ENCODE measurements at regions not wholly inside any gene's neighbourhood (a gene's known extent, or its start where the extent isn't known, plus 50 kb on each side); places are given as distances from the start of the nearest gene placed in this dataset.

DNA sequence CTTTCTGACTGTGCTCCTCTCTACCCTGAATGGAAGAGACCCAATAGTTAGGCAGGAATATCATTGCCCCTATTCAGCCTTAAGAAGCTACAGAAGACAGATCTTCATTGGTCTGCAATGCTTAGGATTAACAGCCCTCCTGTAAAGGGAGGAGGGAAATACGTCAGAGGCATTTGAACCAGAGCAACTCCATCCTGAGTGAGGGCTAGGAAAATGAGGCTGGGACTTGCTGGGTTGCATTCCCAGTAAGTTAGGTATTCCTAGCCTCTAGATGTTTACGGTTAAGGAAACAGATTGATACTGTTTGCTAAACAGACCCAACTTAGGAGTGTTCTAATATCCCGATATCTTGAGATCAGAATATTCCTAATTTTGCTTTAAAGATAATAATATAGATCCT is 63.5 kb downstream of the PCDH18 start:
- no peak for ATAC-seq
- H3K4me1 Mint-ChIP-seq = no peaks in the 10 kb centered on the region
- peaks cover 5% of the 10 kb centered on the region for H3K9me3 Mint-ChIP-seq
- H3K4me3 Mint-ChIP-seq = no peak overlapping the region
- no peaks in the 10 kb centered on the region for H3K36me3 Mint-ChIP-seq
- H3K27ac Mint-ChIP-seq = no peak overlapping the region
- no peak for DNase-seq (ENCODE audit: low spot score in 2 of 2)

DNA sequence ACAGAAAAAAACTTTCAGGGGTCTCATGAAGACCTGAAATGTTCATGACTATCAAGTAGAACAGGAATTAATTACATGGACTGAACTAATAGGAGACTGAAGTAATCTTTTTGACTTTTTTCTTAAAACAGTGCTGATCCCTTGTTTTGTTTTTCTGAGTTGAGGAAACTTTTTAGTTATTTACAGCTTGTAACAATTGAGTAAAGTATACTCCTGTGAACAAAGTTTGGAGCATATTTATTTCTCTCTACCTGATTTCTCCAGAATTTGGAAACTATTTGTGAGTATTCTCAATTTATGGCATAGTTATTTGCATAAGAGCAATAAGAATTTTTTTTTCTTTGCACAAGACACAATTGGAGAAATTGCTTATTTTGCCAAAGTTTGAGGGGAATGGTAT is 64.8 kb downstream of the PCDH18 start:
- ATAC-seq (no peak), DNase-seq (ENCODE audit: low spot score in 2 of 2) (no peak)
- Mint-ChIP-seq H3K4me1 (no peaks in the 10 kb centered on the region), H3K9me3 (peaks cover 8% of the 10 kb centered on the region), H3K4me3 (no peak overlapping the region), H3K36me3 (no peaks in the 10 kb centered on the region), H3K27ac (no peak overlapping the region)

DNA sequence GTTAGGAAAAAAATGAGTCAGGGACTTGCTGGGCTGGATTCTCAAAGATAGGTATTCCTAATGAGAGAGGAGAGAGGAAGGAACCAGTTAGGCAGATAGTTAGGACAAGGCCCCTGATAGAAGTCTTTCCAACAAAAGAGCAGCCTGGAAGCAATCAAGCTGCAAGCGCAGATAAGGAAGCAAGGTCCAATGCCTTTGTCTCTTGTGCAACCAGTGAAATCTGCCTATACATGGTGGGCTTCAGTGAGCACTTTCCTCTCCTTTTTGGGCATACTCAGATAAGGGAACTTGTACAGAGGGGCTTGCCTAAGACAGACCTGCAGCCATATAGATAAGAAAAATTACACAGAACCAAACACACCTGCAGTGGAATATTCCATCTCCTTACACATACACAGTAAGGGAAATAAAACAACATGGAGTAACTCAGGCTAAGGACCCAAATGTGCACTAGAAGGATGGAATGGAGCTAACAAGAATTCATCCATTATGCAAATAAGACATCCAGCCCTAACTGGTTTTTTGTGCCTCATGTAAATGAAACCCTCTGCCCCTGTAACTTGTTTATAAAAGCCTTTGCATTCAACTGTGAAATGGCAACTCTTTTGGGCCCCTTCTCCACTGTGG is 68.8 kb downstream of the PCDH18 start:
- Mint-ChIP-seq H3K4me3 (no peak overlapping the region), H3K36me3 (no peaks in the 10 kb centered on the region), H3K27ac (no peak overlapping the region), H3K4me1 (no peaks in the 10 kb centered on the region), H3K9me3 (peaks cover 8% of the 10 kb centered on the region)
- ATAC-seq (no peak), DNase-seq (ENCODE audit: low spot score in 2 of 2) (no peak)

DNA sequence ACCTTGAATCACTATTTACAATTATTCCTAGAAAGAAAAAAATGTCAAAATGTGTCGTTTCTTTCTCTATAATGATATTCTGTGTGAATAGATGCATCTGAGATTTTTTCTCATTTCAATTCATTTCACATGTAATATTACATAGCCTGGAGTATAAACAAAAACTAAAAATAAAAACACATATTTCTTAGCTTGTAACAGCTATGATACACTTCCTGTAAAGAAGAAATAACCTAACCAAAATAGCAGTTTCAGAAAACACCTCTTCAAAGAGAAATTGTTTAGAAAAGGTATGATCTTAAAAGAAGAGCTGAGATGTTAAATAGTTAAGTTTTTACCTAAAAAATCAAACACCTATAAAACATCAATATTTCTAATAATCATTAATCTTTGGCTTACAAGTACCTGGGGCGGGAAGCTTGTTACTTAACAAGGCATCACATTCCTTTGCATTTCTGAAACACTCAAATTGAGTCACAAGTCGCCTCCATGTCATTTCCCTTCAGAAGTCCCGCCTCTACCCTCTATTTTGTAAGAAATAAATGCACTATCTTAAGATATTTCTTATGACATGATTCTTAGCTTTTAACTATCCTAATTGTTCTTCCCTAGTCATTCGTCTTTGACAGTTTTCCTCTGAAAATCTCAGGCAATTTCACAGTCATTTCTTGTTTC is 76.5 kb downstream of the PCDH18 start:
- no peaks in the 10 kb centered on the region for H3K4me1 Mint-ChIP-seq
- H3K27ac Mint-ChIP-seq = no peak overlapping the region
- H3K9me3 Mint-ChIP-seq = peaks cover 6% of the 10 kb centered on the region
- DNase-seq (ENCODE audit: low spot score in 2 of 2) (no peak), ATAC-seq (no peak)
- no peak overlapping the region for H3K4me3 Mint-ChIP-seq
- H3K36me3 Mint-ChIP-seq = no peaks in the 10 kb centered on the region

DNA sequence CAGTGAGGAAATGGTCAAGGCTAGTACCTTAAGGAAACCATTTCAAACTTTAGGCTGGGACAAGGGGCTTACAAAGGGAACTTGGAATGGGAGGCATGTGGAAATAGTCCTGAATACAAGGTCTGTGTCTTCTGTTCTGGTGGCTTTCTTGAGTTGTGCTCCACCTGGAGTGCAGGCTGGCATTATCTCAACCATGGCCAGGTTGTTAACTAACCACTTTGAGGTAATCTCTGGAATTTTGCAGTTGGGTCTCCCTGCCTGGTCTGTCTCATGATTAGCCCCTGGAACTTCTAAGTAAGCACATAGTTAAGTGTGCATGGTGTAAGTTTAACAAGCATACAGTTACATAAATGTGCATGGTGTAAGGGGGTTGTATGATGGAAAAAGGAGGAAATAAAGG is 77.5 kb downstream of the PCDH18 start:
- H3K4me1 Mint-ChIP-seq = no peaks in the 10 kb centered on the region
- ATAC-seq = no peak
- peaks cover 6% of the 10 kb centered on the region for H3K9me3 Mint-ChIP-seq

DNA sequence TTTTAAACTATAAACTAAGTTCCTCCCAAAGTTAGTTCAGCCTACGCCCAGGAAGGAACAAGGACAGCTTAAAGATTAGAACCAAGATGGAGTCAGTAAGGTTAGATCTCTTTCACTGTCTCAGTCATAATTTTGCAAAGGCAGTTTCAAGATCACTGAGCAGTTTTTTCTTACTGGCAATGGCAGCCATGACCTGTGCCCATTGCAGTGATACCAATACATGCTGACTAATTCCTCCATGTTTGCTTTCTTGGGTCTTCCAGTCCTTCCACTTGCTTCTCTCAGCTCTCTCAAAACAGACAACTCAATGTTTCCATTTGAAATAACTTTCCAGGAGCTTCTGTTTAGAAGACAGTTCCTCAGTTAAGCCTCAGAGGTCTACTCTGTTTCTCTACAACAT is 79.5 kb downstream of the PCDH18 start:
- H3K4me3 Mint-ChIP-seq = no peak overlapping the region
- H3K36me3 Mint-ChIP-seq = no peaks in the 10 kb centered on the region
- ATAC-seq = no peak

More for the DNA sequence above, 77.5 kb downstream of the PCDH18 start:
- Mint-ChIP-seq H3K36me3 (no peaks in the 10 kb centered on the region), H3K4me3 (no peak overlapping the region), H3K27ac (no peak overlapping the region)
- DNase-seq (ENCODE audit: low spot score in 2 of 2) = no peak

DNA sequence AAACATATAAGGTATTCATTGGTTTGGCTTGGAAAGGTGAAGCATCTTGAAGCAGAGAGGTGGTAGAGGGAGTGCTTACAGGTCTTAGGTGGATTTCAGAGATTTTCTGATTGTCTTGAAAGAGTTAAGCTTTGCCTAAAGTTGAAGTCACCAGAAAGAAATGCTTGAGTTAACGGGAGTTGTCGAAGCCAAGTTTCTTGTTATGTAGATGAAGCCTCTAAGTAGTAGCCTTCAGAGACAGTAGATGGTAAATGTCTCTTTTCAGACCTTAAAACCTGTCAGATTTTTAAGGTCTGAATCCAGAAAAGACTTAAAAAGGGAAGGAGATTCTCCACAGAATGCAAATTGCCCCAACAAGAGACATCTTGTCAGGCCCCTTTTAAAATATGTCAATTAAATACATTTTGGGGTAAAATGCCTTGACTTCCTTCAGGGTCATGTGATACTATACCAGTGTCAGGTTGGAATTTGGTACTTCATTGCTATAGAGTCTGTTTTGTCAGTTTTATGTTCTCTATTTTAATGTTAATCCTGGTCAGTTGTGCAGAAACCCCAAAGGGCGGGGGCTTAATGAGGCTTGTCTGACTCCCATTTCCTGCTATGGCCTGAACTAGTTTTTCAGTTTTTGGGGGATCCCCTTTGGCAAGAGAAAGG is 81.0 kb downstream of the PCDH18 start:
- no peak for ATAC-seq
- no peaks in the 10 kb centered on the region for H3K36me3 Mint-ChIP-seq

More for the DNA sequence above, 79.5 kb downstream of the PCDH18 start:
- Mint-ChIP-seq H3K4me1 (no peaks in the 10 kb centered on the region), H3K9me3 (peaks cover 6% of the 10 kb centered on the region), H3K27ac (no peak overlapping the region)
- no peak for DNase-seq (ENCODE audit: low spot score in 2 of 2)

DNA sequence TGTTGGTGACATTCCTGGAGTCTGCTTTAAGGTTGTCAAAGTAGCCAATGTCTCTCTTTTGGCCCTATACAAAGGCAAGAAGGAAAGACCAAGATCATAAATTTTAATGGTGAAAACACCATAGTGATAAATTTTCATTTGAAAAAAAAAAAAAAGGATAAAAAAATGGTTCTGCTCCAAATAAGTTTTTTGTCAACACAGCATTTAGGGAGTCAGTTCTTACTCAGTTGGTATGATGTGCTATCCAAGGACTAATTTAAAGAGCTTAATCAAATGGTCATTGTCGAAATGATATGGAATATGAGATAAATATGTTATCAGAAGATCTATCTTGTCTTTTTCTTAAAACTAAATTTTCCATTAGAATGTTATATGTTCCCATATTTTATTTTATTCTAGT is 83.9 kb downstream of the PCDH18 start:
- ATAC-seq (no peak), DNase-seq (ENCODE audit: low spot score in 2 of 2) (no peak)
- H3K36me3 Mint-ChIP-seq = no peaks in the 10 kb centered on the region
- H3K4me3 Mint-ChIP-seq = no peak overlapping the region
- H3K27ac Mint-ChIP-seq = no peak overlapping the region
- peaks cover 3% of the 10 kb centered on the region for H3K9me3 Mint-ChIP-seq
- H3K4me1 Mint-ChIP-seq = no peaks in the 10 kb centered on the region

More for the DNA sequence above, 81.0 kb downstream of the PCDH18 start:
- DNase-seq (ENCODE audit: low spot score in 2 of 2) = no peak
- Mint-ChIP-seq H3K27ac (no peak overlapping the region), H3K4me3 (no peak overlapping the region), H3K9me3 (peaks cover 3% of the 10 kb centered on the region), H3K4me1 (no peaks in the 10 kb centered on the region)

DNA sequence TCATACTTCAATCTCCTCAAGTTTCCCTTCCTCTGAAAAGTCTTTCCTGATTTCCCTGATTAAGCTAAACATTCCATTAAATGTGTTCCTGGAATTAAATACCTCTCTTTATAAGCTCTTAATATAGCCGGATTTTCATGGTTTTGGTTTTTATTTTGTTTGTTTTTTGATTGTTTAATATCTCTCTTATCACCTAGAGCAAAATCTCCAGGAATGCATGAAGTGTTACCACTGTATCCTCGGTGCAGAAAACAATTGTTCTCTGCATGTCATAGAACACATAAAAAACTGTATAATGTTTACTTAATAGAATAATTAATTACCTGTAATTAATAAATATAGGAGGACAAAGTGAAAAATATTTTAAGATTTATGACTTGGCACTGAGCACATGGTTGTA is 86.2 kb downstream of the PCDH18 start:
- Mint-ChIP-seq H3K4me3 (no peak overlapping the region), H3K4me1 (no peaks in the 10 kb centered on the region), H3K27ac (no peak overlapping the region), H3K36me3 (no peaks in the 10 kb centered on the region), H3K9me3 (peaks cover 3% of the 10 kb centered on the region)
- ATAC-seq (no peak), DNase-seq (ENCODE audit: low spot score in 2 of 2) (no peak)

DNA sequence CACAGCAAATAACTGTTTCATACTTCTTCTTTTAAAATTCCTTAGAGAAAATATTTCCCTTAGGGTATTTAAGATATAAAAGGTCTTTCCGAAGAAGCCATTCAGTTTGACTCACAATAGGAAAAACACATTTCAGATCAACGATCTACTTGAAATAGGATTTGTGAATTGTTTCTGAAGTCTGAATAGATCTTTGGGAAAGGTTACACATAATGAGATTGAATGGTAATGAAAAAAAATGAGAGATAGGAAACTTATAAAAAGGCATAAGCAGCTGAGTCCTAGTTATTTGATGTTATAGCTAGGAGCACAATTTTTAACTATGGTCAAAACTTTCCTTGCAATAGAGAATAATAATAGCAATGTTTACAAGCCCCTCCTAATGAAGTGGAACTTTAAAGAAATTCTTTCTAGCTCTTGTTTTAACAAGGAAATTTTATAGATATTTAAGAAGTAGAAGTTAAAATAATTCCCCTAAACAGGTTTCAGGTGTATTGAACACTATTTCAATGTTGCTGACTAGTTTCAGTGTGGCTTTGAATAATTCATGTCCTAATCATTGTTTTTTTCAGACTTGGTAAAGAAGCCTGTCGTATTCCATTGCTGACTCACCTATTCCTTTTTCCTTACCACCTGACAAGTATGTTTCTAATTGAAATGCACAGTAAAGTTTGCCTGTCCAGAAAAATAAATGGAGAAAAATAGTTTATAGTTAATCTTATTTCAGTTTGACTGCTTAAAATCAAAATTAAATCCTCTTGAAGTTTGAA is 89.1 kb downstream of the PCDH18 start:
- no peak for ATAC-seq
- no peak for DNase-seq (ENCODE audit: low spot score in 2 of 2)
- Mint-ChIP-seq H3K36me3 (no peaks in the 10 kb centered on the region), H3K9me3 (peaks cover 7% of the 10 kb centered on the region), H3K4me1 (no peaks in the 10 kb centered on the region), H3K27ac (no peak overlapping the region), H3K4me3 (no peak overlapping the region)

DNA sequence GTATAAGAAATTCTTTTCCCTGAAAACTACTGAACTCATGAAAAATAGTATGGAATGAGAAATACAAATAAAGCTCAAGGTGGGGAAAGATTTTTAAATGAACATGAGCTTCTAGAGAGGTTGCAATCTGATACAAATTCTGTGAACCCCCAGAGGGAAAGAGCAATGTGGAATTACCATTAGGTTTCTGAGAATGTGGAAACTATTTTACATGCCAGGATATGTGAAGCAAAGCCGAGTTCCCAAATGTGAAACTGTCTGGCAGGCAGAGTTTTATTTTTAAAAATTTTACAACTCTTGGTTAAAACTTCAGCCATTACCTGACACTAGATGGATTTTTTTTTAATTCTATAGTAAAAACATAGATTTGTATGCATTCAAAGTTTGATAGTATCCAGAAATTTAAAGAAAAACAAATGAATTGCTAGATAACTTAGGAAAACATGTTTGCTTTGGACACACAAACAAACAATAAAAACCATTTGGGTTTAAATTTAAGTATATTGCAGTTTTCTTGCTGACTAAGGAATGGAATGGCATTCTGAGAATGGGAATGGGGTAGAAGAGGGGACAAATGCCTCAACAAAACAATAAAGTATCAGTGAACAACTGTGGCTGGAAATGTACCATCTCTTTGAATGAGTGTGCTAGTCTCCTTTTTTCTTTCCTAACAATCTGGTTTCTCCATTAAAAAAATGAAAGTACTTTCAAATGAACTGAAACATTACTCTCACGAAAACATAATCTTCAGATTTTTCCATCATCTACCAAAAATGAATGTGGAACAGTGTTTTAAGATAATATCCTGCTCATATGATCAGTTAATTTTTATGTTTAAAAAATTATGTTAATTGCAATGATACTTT is 99.6 kb downstream of the PCDH18 start:
- no peak overlapping the region for H3K4me3 Mint-ChIP-seq
- no peak for ATAC-seq
- no peaks in the 10 kb centered on the region for H3K36me3 Mint-ChIP-seq
- no peak for DNase-seq (ENCODE audit: low spot score in 2 of 2)
- no peak overlapping the region for H3K27ac Mint-ChIP-seq
- H3K4me1 Mint-ChIP-seq = no peaks in the 10 kb centered on the region
- peaks cover 15% of the 10 kb centered on the region for H3K9me3 Mint-ChIP-seq

DNA sequence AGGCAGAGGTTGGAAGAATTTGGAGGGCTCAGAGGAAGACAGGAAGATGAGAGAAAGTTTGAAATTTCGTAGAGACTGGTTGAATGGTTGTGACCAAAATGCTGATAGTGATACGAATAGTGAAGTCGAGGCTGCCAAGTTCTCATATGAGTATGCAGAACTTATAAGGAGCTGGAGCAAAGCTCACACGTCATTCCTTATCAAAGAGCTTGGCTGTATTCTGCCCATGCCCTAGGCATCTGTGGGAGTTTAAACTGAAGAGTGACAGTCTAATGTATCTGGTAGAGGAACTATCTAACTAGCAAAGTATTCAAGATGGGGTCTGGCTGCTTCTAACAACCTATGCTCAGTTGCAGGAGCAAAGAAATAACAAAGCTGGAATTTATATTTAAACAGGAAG is 102.1 kb downstream of the PCDH18 start:
- Mint-ChIP-seq H3K4me3 (no peak overlapping the region), H3K4me1 (no peaks in the 10 kb centered on the region), H3K36me3 (no peaks in the 10 kb centered on the region), H3K27ac (no peak overlapping the region), H3K9me3 (peaks cover 11% of the 10 kb centered on the region)
- DNase-seq (ENCODE audit: low spot score in 2 of 2) = no peak
- ATAC-seq = no peak

DNA sequence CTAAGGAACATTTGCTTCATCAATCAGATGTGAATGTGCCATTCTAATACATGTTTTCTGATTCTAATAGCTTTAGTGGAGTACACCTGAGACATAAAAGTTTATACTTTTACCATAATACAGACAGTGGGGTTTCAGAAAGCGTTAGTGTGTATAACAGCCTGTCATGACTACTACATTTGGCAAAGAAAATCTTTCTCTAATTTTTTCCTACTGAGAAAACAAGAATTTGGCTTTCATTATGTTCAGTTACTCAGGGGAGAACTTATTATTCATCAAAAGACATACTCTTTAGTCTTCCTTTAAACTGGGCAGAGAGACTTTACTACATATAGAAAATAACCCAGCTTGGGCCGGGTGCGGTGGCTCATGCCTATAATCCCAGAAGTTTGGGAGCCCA is 104.9 kb downstream of the PCDH18 start:
- no peak overlapping the region for H3K4me3 Mint-ChIP-seq
- ATAC-seq = no peak
- no peaks in the 10 kb centered on the region for H3K4me1 Mint-ChIP-seq
- peaks cover 17% of the 10 kb centered on the region for H3K9me3 Mint-ChIP-seq
- no peaks in the 10 kb centered on the region for H3K36me3 Mint-ChIP-seq
- no peak overlapping the region for H3K27ac Mint-ChIP-seq
- no peak for DNase-seq (ENCODE audit: low spot score in 2 of 2)

DNA sequence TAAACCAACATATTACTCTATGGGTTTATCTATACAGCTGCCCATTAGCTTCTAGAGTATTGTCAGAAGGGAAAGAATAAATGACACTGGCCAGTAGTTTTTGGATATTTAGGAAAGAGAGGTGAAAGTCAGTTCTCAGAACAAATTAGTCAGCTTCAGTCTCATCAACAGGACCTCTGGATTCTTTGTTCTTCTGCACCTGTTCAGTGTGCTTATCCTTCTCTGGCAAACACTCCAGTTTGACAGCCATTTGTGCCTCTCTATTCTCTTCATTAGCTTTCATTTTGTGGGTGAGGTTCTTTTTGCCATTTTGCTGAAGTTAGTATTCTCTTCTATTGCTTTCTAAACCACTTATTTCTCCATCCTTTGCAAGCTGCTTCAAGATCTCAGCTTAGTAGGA is 107.0 kb downstream of the PCDH18 start:
- Mint-ChIP-seq H3K4me3 (no peak overlapping the region), H3K27ac (no peak overlapping the region), H3K36me3 (no peaks in the 10 kb centered on the region), H3K4me1 (no peaks in the 10 kb centered on the region), H3K9me3 (peaks cover 15% of the 10 kb centered on the region)
- ATAC-seq (no peak), DNase-seq (ENCODE audit: low spot score in 2 of 2) (no peak)

DNA sequence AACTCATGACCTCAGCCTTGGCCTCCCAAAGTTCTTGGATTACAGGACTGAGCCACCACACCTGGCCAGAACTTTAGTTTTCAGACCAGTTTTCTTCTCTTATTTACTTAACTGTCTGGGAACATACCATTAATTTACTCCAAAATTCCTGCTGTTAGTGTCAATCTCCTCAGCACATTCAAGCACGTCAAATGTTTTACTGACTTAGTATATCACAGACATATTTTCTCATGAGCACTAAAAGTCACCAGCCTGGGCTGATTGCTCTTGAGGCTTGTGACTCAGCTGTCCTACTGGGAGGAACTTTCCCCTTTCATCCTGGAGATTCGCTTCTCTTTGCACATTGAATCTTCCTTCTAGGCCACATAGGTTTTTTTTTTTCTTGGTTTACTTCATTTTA is 109.6 kb downstream of the PCDH18 start:
- H3K36me3 Mint-ChIP-seq = no peaks in the 10 kb centered on the region
- no peak overlapping the region for H3K4me3 Mint-ChIP-seq
- H3K9me3 Mint-ChIP-seq = peaks cover 14% of the 10 kb centered on the region
- ATAC-seq = no peak
- no peaks in the 10 kb centered on the region for H3K4me1 Mint-ChIP-seq
- H3K27ac Mint-ChIP-seq = no peak overlapping the region
- DNase-seq (ENCODE audit: low spot score in 2 of 2) = no peak

Data from stimulated activated effector memory CD8-positive, alpha-beta T cell treated with anti-CD3 and anti-CD28 coated beads, Interleukin-12 subunit alpha, Interleukin-12 subunit beta, amount 100 ng/mL, for 72 hours (primary cell).